Mesodermal cell (in vitro differentiated cells): ENCODE measurements at regions not wholly inside any gene's neighbourhood (a gene's known extent, or its start where the extent isn't known, plus 50 kb on each side); places are given as distances from the start of the nearest gene placed in this dataset.

Experiments
- H3K27ac ChIP-seq: 2 replicates; pipeline ENCODE4 v1.7.0; 2013; ENCODE audit warnings: mild to moderate bottlenecking, low read depth, low read length, moderate library complexity; ENCODE audit not compliant: severe bottlenecking
- H3K36me3 ChIP-seq: 2 replicates; pipeline ENCODE4 v1.7.1; 2013; ENCODE audit warnings: mild to moderate bottlenecking, low read length, moderate library complexity; ENCODE audit not compliant: control insufficient read depth, insufficient read depth
- H3K4me1 ChIP-seq: one replicate; pipeline ENCODE4 v1.7.1; 2013; ENCODE audit warnings: mild to moderate bottlenecking, low read length; ENCODE audit not compliant: insufficient read depth, control insufficient read depth, poor library complexity, severe bottlenecking
- H3K4me3 ChIP-seq: 2 replicates; pipeline ENCODE4 v1.7.0; 2013; ENCODE audit warnings: low read length, control low read depth, mild to moderate bottlenecking; ENCODE audit not compliant: insufficient read depth, poor library complexity, severe bottlenecking; ENCODE audit errors: extremely low read depth
- H3K9me3 ChIP-seq: 2 replicates; pipeline ENCODE4 v1.7.1; 2013; ENCODE audit warnings: mild to moderate bottlenecking, low read length, moderate library complexity; ENCODE audit not compliant: control insufficient read depth
- WGBS, 2 experiments: methylation state at CpG; one replicate each; pipeline ENCODE4 v1.1.5; 2013; ENCODE audit warnings: missing lambda C conversion rate in 2 of 2; ENCODE audit not compliant: insufficient coverage in 2 of 2; 5-methylcytosine and 5-hydroxymethylcytosine counted together

DNA sequence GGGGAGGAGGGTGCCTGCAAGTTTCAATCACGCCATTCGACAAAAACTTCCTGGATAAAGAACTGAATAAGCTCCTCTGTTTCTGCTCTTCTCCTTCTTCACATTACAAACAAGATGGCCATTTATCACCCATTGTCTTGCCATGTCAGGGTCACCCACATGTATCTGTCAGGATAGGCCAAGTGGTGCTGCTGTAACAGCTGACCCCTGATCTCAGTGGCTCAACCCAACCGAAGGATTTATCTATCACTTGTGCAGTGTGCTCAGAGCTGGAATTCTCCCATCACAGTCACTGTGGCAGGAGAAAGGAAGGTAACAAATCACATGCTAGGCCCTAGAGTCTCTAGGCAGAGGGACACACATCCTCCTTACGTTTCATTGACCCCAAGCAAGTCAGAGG is 210.0 kb upstream of the CDH5 start:
- Histone ChIP-seq H3K4me3 (no peak overlapping the region), H3K9me3 (no peaks in the 10 kb centered on the region)
- 80 to 95% methylated on average over 1 to 3 of the region's 4 CpGs for WGBS, 2 experiments

DNA sequence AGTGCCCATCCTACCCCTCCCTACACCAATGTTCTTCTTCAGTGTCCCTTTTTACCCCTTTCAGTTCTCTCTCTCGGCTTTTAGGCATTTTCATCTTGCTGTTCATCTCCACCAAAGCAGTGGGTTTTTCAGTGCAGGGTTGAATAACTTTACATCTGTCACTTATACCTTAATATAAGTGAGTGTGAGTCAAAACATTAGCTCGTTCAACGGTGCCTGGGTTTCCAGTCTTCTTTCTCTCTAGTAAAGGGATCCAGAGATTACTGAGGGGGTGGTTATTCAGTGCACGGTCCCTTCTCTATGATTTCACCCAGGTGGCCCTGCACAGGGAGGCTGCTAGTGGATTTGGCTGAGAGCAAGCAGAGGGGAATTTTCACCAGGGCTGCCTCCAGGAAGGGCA is 210.6 kb upstream of the CDH5 start:
- WGBS, 2 experiments, result 93% methylated on average over 3 of the region's 4 CpGs; no CpG with 5 or more reads in 1 of the 2 experiments
- Histone ChIP-seq H3K27ac (no peak overlapping the region), H3K36me3 (no peaks in the 10 kb centered on the region), H3K9me3 (no peaks in the 10 kb centered on the region), H3K4me3 (no peak overlapping the region), H3K4me1 (peaks cover 16% of the 10 kb centered on the region)

More for the DNA sequence above, 210.0 kb upstream of the CDH5 start:
- Histone ChIP-seq H3K27ac (no peak overlapping the region), H3K36me3 (no peaks in the 10 kb centered on the region), H3K4me1 (peaks cover 16% of the 10 kb centered on the region)

DNA sequence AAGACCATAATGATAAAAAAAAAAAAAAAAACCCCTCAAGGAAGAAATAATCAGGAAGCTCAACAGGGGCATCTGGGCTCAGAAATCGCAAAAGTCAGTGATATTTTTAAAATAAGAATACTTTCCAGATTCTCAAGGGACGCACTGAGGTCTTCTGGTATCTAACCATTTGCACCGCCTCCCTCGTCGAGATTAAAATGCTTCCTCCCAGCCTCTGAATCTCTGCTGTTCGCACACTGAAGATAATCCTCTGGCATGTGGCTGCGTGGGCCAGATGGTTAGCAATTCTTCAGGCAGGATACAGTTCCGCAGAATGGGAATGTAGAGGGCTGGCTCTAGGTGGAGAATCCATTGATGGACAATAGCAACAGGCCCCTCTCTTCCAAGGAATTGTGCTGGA is 211.7 kb upstream of the CDH5 start:
- no peaks in the 10 kb centered on the region for H3K9me3 ChIP-seq
- WGBS, 2 experiments, result 91 to 94% methylated on average over 4 to 6 of the region's 8 CpGs
- H3K4me1 ChIP-seq, result peaks cover 19% of the 10 kb centered on the region
- no peak overlapping the region for H3K27ac ChIP-seq
- no peak overlapping the region for H3K4me3 ChIP-seq
- no peaks in the 10 kb centered on the region for H3K36me3 ChIP-seq

DNA sequence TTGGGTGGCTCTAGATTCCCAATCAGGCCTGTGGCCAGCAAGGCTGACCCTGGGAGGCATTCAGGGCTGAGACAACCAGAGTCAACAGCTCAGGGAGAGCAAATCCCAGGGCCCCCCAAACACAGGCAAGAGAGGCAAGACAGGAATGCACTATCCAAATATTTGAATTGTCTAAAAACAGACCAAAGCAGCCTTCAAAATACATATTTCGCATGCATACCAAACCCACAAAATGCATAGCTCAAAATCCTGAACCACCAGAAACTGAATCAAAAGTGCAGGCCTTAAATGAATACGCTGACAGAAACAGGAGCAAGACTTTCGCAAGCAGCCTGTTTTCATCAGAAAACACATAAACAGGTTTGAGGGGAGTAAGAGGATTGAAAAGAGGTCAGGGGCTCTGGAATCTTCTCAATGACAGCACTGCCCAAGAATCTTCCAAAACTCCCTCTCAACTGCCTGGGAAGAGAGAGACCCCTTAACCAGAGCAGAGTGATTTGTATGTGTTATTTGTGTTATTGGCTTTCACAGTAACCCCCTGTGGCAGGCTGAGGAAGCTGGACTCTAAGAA is 213.6 kb upstream of the CDH5 start:
- WGBS, 2 experiments, result 100% methylated on average over 1 of the region's 3 CpGs
- Histone ChIP-seq H3K36me3 (no peaks in the 10 kb centered on the region), H3K4me3 (no peak overlapping the region), H3K9me3 (no peaks in the 10 kb centered on the region), H3K4me1 (peaks cover 19% of the 10 kb centered on the region), H3K27ac (peak overlapping the region; percentile 71)

DNA sequence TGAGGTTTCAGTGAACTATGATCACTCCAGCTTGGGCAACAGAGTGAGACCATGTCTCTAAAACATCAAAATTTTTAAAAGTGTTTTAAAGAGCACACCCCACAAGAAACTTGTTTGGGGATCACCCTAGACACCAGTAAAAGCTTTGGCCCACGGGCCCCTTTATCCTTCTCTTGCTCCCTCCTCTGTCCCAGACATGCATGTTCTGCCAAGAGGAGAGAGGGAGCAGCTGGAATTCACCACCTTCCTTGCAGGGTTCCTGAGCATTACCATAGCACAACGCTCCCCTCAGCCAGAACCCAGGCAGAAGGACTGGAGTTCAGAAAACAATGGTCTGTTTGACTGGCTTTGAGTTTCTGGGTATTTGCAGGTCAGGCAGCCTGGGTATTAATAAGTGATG is 214.3 kb upstream of the CDH5 start:
- Histone ChIP-seq H3K9me3 (no peaks in the 10 kb centered on the region), H3K27ac (peak overlapping the region; percentile 71), H3K36me3 (no peaks in the 10 kb centered on the region), H3K4me3 (no peak overlapping the region), H3K4me1 (peaks cover 19% of the 10 kb centered on the region)
- WGBS, 2 experiments, result 83 to 88% methylated on average over 1 to 2 of the region's 2 CpGs

DNA sequence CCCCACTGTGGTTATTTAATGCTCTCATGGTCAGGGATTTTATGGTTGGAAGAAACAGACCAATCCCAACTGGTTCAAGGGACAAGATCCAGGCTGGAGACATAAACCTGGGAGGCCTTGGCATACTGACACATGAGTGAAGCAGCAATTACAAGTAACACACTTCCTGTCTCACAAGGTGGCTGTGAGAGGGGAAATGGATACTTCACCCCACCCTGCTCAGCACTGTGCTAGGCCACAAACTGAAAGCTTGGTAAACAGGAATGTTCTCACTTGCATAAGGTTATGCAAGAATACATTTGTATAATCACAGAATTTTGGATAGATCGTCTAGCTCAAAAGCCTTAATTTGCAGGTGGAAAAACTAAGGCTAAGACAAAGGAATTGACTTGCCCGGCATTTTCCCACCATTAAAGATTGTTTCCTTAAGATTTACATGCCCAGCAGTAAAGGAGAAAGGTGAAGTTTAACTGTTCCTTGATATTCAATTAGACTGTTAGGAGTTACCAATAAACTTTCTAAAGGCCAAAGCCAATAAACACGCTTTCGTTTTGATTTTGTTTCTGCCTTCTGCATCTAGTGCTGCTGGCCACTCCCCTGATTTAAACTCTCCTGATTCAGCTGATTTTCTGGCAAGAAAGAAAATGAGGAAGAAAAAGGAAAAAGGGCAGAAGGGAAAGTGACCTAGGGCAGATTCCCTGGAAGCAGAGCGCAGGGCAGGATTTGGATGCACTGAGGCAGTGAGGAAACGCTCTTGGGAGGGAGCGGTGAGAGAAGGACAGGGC is 215.6 kb upstream of the CDH5 start:
- Histone ChIP-seq H3K27ac (no peak overlapping the region), H3K4me1 (peaks cover 19% of the 10 kb centered on the region), H3K4me3 (no peak overlapping the region), H3K36me3 (no peaks in the 10 kb centered on the region), H3K9me3 (no peaks in the 10 kb centered on the region)
- 87 to 100% methylated on average over 1 to 7 of the region's 7 CpGs for WGBS, 2 experiments

DNA sequence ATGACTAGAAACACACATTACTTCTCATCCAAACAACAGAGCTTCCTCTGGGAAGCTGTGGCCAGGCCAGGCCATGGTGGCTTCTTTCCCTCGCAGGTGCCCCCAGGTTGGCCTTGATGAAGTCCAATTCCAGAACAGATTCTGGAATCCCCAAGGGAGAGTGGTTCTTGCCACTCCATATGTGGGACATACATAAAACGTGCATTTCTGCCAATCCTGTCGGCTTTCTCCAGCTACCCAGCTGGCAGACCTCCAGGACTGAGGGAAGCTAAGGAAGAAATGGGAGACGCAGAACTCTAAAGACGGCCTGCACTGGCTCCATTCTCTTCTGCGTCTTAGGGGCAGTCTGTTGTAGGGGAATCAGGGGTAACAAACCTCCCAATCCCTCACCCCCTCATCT is 219.2 kb upstream of the CDH5 start:
- 87 to 100% methylated on average over 2 to 4 of the region's 6 CpGs for WGBS, 2 experiments
- Histone ChIP-seq H3K4me1 (peaks cover 6% of the 10 kb centered on the region), H3K27ac (no peak overlapping the region), H3K4me3 (no peak overlapping the region), H3K9me3 (no peaks in the 10 kb centered on the region), H3K36me3 (no peaks in the 10 kb centered on the region)

DNA sequence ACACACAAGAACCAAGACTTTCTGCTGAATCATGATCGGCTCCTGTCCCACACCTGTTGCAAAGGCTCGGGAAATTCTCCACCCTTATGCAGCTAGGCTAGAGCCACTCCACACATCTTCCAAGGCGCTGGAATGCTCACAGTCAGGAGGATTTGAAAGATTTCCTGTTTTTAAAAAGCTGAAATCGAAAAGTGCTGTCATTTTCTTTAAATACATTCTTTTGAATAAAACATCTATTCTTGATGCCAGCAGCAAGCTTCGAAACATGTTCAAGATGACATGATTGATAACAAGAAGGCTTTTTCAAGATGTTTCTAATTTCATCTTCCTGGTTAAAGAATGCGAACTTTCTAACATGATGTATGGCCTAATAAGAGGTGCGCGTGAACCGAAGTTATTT is 219.7 kb upstream of the CDH5 start:
- no peak overlapping the region for H3K4me3 ChIP-seq
- H3K9me3 ChIP-seq, result no peaks in the 10 kb centered on the region
- WGBS, 2 experiments, result 94 to 100% methylated on average over 3 to 4 of the region's 9 CpGs
- H3K36me3 ChIP-seq, result no peaks in the 10 kb centered on the region
- no peak overlapping the region for H3K27ac ChIP-seq
- H3K4me1 ChIP-seq, result peaks cover 2% of the 10 kb centered on the region

DNA sequence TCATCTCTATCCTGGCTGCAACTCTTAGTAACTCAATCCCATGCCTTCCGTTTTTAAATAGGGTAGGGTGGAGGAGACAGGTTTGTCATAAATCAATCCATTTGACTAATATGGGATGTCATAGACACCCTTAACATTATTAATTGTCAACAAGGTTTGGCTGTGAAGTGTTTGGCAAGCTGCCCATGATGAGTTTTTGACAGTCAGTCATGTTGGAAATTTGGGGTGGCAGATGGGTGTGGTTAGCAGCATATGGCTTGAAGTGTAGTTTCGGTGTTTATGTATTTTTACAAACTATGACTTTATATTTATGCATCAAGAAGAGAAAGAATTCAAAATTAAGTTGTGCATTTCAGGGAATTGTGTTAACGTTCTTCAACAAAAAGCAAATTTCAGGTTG is 221.8 kb upstream of the CDH5 start:
- no peaks in the 10 kb centered on the region for H3K36me3 ChIP-seq
- H3K4me1 ChIP-seq, result no peaks in the 10 kb centered on the region
- H3K9me3 ChIP-seq, result no peaks in the 10 kb centered on the region
- no peak overlapping the region for H3K4me3 ChIP-seq
- 80 to 100% methylated on average over 1 of the region's 3 CpGs for WGBS, 2 experiments
- no peak overlapping the region for H3K27ac ChIP-seq

DNA sequence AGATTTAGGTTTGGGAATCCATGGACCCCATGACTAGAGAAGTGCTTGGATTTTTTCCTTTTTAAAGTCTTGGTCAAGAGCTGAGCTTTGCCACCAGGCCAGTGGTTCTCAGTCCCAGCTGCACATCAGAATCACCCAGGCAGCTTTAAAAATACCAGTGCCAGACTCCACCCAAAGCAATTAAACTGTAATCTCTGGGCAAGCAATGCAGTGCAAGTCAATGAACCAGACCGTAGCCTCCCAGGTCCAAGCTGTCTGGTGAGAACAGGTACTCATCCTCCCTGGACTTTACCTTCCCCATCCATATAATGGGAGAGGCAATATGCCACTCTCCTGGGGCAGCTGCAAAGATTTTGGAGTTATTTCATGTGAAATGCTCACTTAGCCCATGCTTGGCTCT is 223.1 kb upstream of the CDH5 start:
- H3K27ac ChIP-seq, result no peak overlapping the region
- no peaks in the 10 kb centered on the region for H3K4me1 ChIP-seq
- no peak overlapping the region for H3K4me3 ChIP-seq
- H3K36me3 ChIP-seq, result no peaks in the 10 kb centered on the region
- WGBS, 2 experiments, result 80% methylated on average over 1 of the region's 1 CpG; no CpG with 5 or more reads in 1 of the 2 experiments
- no peaks in the 10 kb centered on the region for H3K9me3 ChIP-seq

DNA sequence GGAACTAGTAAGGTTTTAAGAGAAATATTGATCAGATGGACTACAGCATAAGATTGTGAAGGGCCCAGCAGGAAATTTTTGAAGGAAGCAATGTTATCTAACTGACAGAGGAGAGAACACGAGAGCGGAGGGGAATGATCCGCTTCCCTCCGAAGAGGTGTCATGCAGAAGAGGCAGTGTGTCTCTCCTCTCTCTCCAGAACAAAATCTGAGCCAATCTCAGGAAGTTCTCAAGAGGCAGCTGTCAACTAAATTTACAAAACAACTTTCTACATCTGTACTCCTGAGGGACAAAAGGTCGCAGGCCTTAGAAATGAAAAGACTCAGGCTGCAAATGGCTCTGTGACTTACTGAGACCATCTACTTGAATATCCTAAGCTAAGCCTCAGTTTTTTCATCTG is 224.6 kb upstream of the CDH5 start:
- Histone ChIP-seq H3K4me3 (no peak overlapping the region), H3K27ac (no peak overlapping the region), H3K36me3 (no peaks in the 10 kb centered on the region), H3K4me1 (peaks cover 6% of the 10 kb centered on the region), H3K9me3 (no peaks in the 10 kb centered on the region)
- 95% methylated on average over 5 of the region's 5 CpGs; no CpG with 5 or more reads in 1 of the 2 experiments for WGBS, 2 experiments
